B cell (primary cell): ENCODE measurements at regions not wholly inside any gene's neighbourhood (a gene's known extent, or its start where the extent isn't known, plus 50 kb on each side); places are given as distances from the start of the nearest gene placed in this dataset.

ENCODE experiments used
- ATAC-seq: fragments of 200-7000 bp; cut with Tn5 transposase; one replicate; pipeline ENCODE4 v1.10.0; 2021; ENCODE audit warnings: low read depth, mild to moderate bottlenecking, moderate number of reproducible peaks, moderate library complexity
- CTCF ChIA-PET: fragments of 350-600 bp; sonication (Branson Sonifier 250); formaldehyde crosslinking; loops from one replicate; lab custom pipeline; 2021; ENCODE audit warnings: antibody characterized with exemption, inconsistent platforms; lab: Charles Lee
- POLR2A ChIA-PET: fragments of 350-600 bp; sonication (Branson Sonifier 250); formaldehyde crosslinking; loops from one replicate; lab custom pipeline; 2021; ENCODE audit warnings: antibody characterized with exemption; lab: Charles Lee
- DNase-seq: peaks from one replicate; pipeline ENCODE4 v3.0.0; 2013
- H2AFZ ChIP-seq: 2 replicates; pipeline ENCODE4 v1.6.1; 2012; ENCODE audit warnings: mild to moderate bottlenecking, low read depth, low read length; ENCODE audit not compliant: insufficient read depth, poor library complexity, severe bottlenecking
- H3K27ac ChIP-seq, 2 donors: 1 replicate in 1 of 2; 2 replicates in 1 of 2; pipeline ENCODE4 v1.5.1; 2012 to 2013; ENCODE audit warnings: low read length in 2 of 2, mild to moderate bottlenecking in 2 of 2, moderate library complexity in 1 of 2
- H3K27me3 ChIP-seq, 4 experiments: fragments of 200-600 bp in 1 of 4; sonication (generic) in 1 of 4; replicated peaks in 1 of 4; 1 replicate in 2 of 4; 2 replicates in 2 of 4; pipeline versions ENCODE4 v1.6.1 to v1.7.0; 2013 to 2016; ENCODE audit warnings: low read length in 3 of 4, mild to moderate bottlenecking in 2 of 4, mixed read lengths in 1 of 4, moderate library complexity in 1 of 4; ENCODE audit not compliant: insufficient read depth in 4 of 4, control insufficient read depth in 3 of 4; ENCODE audit errors: control extremely low read depth in 1 of 4
- H3K36me3 ChIP-seq, 2 experiments: replicated peaks in 1 of 2; 1 replicate in 1 of 2; 2 replicates in 1 of 2; pipeline versions ENCODE4 v1.6.1 to v1.7.1; 2013; ENCODE audit warnings: low read length in 1 of 2; ENCODE audit not compliant: insufficient read depth in 2 of 2, control insufficient read depth in 1 of 2; ENCODE audit errors: control extremely low read depth in 1 of 2, extremely low read depth in 1 of 2
- H3K4me1 ChIP-seq, 2 donors: fragments of 200-600 bp in 1 of 2; sonication (generic) in 1 of 2; 1 replicate in 1 of 2; 2 replicates in 1 of 2; pipeline versions ENCODE4 v1.5.1 to v1.6.1; 2013 to 2017; ENCODE audit warnings: low read length in 2 of 2; ENCODE audit not compliant: control insufficient read depth in 2 of 2, insufficient read depth in 2 of 2
- H3K4me2 ChIP-seq: replicated peaks from 2 replicates; pipeline ENCODE3; 2012; ENCODE audit warnings: mild to moderate bottlenecking, low read depth, low read length; ENCODE audit not compliant: poor library complexity, severe bottlenecking
- H3K4me3 ChIP-seq, 5 experiments: fragments of 200-600 bp in 1 of 5; sonication (generic) in 1 of 5; 1 replicate in 3 of 5; 2 replicates in 2 of 5; pipeline versions ENCODE4 v1.5.1 to v1.7.0; 2011 to 2016; ENCODE audit warnings: low read length in 4 of 5, mild to moderate bottlenecking in 4 of 5, low read depth in 2 of 5, control low read depth in 1 of 5, moderate library complexity in 1 of 5; ENCODE audit not compliant: insufficient read depth in 1 of 5; ENCODE audit errors: control extremely low read depth in 1 of 5, extremely low read depth in 1 of 5
- H3K79me2 ChIP-seq: fragments of 200-600 bp; sonication (generic); one replicate; pipeline ENCODE4 v1.6.0; 2016; ENCODE audit warnings: low read length; ENCODE audit not compliant: control insufficient read depth, insufficient read depth
- H3K9ac ChIP-seq: fragments of 200-600 bp; sonication (generic); 2 replicates; pipeline ENCODE4 v1.6.1; 2017; ENCODE audit warnings: mild to moderate bottlenecking, low read length, moderate library complexity
- H3K9me3 ChIP-seq, 3 donors: one replicate each; pipeline versions ENCODE4 v1.6.1 to v1.7.1; 2013; ENCODE audit warnings: low read length in 2 of 3; ENCODE audit not compliant: control insufficient read depth in 2 of 3, insufficient read depth in 1 of 3; ENCODE audit errors: control extremely low read depth in 1 of 3
- H4K20me1 ChIP-seq: 2 replicates; pipeline ENCODE4 v1.6.0; 2012; ENCODE audit warnings: mild to moderate bottlenecking, low read length; ENCODE audit not compliant: insufficient read depth, control insufficient read depth, poor library complexity, severe bottlenecking
- H3K27ac Mint-ChIP-seq: one replicate; pipeline ENCODE4 v1.8.0; 2021; ENCODE audit warnings: mixed read lengths
- H3K27me3 Mint-ChIP-seq: one replicate; pipeline ENCODE4 v1.8.0; 2021; ENCODE audit warnings: mixed read lengths
- H3K4me1 Mint-ChIP-seq: one replicate; pipeline ENCODE4 v1.8.0; 2021; ENCODE audit warnings: mixed read lengths
- H3K4me3 Mint-ChIP-seq: one replicate; pipeline ENCODE4 v1.8.0; 2021; ENCODE audit warnings: mixed read lengths
- H3K9me3 Mint-ChIP-seq: one replicate; pipeline ENCODE4 v1.8.0; 2022; ENCODE audit warnings: mixed read lengths; ENCODE audit not compliant: insufficient read depth
- CTCF ChIP-seq: fragments of 200-600 bp; IDR thresholded peaks from one replicate; pipeline ENCODE4 v1.8.0; 2022; ENCODE audit warnings: antibody characterized with exemption, mild to moderate bottlenecking
- EZH2 ChIP-seq: IDR thresholded peaks from 2 replicates; pipeline ENCODE4 v1.6.1; 2012; ENCODE audit warnings: borderline replicate concordance, low read depth, mild to moderate bottlenecking, moderate library complexity, low read length; ENCODE audit not compliant: insufficient read depth, poor library complexity, severe bottlenecking
- WGBS: methylation state at CpG from one replicate; pipeline ENCODE4 v1.1.5; 2013; ENCODE audit warnings: missing lambda C conversion rate; ENCODE audit not compliant: insufficient coverage; 5-methylcytosine and 5-hydroxymethylcytosine counted together
- intact Hi-C: fragments of 100-400 bp; cut with micrococcal nuclease; formaldehyde crosslinking; loops from one replicate; pipeline ENCODE4 v1.10.0; 2022

GRCh38 chr7:24018331-24018730 lies 265.7 kb upstream of the NPY start:
- no peak overlapping the region for H3K4me2 ChIP-seq
- POLR2A ChIA-PET, result no interaction called here
- Mint-ChIP-seq H3K9me3 (no peaks in the 10 kb centered on the region), H3K4me3 (no peak overlapping the region), H3K27ac (no peak overlapping the region), H3K27me3 (peaks cover 6% of the 10 kb centered on the region), H3K4me1 (no peaks in the 10 kb centered on the region)
- H3K4me3 ChIP-seq, result no peak overlapping the region
- no peak overlapping the region for H2AFZ ChIP-seq
- peaks cover 0 to 2% (median under 1%) of the 10 kb centered on the region in 4 experiments for H3K27me3 ChIP-seq
- CTCF ChIA-PET, result no interaction called here
- no peaks in the 10 kb centered on the region for H3K36me3 ChIP-seq
- DNase-seq (no peak), ATAC-seq (no peak)
- peaks cover 0 to 5% (median 0%) of the 10 kb centered on the region in 3 donors for H3K9me3 ChIP-seq
- H3K27ac ChIP-seq, result no peak overlapping the region
- intact Hi-C loops, result no loop called here
- H3K79me2 ChIP-seq, result no peaks in the 10 kb centered on the region
- no peak for TF ChIP-seq CTCF
- TF ChIP-seq EZH2, result no peak
- no peaks in the 10 kb centered on the region for H3K4me1 ChIP-seq
- no peaks in the 10 kb centered on the region for H4K20me1 ChIP-seq
- 13% methylated on average over 1 of the region's 2 CpGs for WGBS
- H3K9ac ChIP-seq, result no peak overlapping the region

- no peak overlapping the region for H3K27ac ChIP-seq
- H3K27me3 ChIP-seq, result peaks cover 0 to 2% (median under 1%) of the 10 kb centered on the region in 4 experiments
- H3K4me3 ChIP-seq, result no peak overlapping the region
- Mint-ChIP-seq H3K4me3 (no peak overlapping the region), H3K27me3 (peaks cover 6% of the 10 kb centered on the region), H3K4me1 (no peaks in the 10 kb centered on the region), H3K9me3 (no peaks in the 10 kb centered on the region), H3K27ac (no peak overlapping the region)
- no peak overlapping the region for H3K9ac ChIP-seq
- ChIA-PET POLR2A (no interaction called here), CTCF (no interaction called here)
- no CpG with 5 or more reads among the region's 5 CpGs for WGBS
- intact Hi-C loops, result no loop called here
- H3K4me2 ChIP-seq, result no peak overlapping the region
- no peak for DNase-seq
- H2AFZ ChIP-seq, result no peak overlapping the region
- H3K4me1 ChIP-seq, result no peaks in the 10 kb centered on the region
- H3K9me3 ChIP-seq, result no peaks in the 10 kb centered on the region
- ATAC-seq, result no peak
- TF ChIP-seq CTCF (no peak), EZH2 (no peak)
- H3K36me3 ChIP-seq, result no peaks in the 10 kb centered on the region
- no peaks in the 10 kb centered on the region for H4K20me1 ChIP-seq
- no peaks in the 10 kb centered on the region for H3K79me2 ChIP-seq
Observed at GRCh38 chr7:24019841-24020240, 264.1 kb upstream of the NPY start.
